ENCODE measurements at regions not wholly inside any gene's neighbourhood (a gene's known extent, or its start where the extent isn't known, plus 50 kb on each side); places are given as distances from the start of the nearest gene placed in this dataset.

DNA sequence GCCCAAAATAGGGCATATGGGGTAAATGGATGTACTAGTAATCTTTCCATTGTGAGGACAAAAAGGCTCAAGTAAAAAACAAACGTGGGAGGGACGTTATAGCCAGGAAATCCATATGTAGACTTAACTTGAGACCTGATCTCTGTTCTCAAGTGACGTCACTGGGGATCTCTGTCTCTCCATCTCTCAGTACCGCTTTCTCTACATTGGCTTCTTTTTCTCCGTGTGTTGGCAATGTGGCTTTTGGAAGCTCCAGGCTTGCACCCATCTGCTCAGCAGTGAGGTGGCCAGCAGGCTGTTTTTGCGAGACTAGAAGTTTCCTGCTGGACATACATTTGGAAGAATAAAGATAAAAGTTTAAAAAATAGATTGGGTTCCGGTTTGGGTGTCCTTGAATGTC is 66.0 kb upstream of the NRXN3 start:
- TF ChIP-seq, protein P1, sequence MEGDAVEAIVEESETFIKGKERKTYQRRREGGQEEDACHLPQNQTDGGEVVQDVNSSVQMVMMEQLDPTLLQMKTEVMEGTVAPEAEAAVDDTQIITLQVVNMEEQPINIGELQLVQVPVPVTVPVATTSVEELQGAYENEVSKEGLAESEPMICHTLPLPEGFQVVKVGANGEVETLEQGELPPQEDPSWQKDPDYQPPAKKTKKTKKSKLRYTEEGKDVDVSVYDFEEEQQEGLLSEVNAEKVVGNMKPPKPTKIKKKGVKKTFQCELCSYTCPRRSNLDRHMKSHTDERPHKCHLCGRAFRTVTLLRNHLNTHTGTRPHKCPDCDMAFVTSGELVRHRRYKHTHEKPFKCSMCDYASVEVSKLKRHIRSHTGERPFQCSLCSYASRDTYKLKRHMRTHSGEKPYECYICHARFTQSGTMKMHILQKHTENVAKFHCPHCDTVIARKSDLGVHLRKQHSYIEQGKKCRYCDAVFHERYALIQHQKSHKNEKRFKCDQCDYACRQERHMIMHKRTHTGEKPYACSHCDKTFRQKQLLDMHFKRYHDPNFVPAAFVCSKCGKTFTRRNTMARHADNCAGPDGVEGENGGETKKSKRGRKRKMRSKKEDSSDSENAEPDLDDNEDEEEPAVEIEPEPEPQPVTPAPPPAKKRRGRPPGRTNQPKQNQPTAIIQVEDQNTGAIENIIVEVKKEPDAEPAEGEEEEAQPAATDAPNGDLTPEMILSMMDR (IDR thresholded peaks at IDR 0.05): no peak
- no peak for TF ChIP-seq EZH2 (IDR thresholded peaks at IDR 0.05; ENCODE audit: borderline replicate concordance, insufficient read depth, low read depth, low read length, poor library complexity, severe bottlenecking)

Measured in B cell (primary cell).